SH-SY5Y (cell line): ENCODE measurements at regions not wholly inside any gene's neighbourhood (a gene's known extent, or its start where the extent isn't known, plus 50 kb on each side); places are given as distances from the start of the nearest gene placed in this dataset.

ENCODE experiments used
- GATA2 ChIP-seq: IDR thresholded peaks from 2 replicates; pipeline ENCODE4 v1.6.1; 2011; ENCODE audit warnings: mild to moderate bottlenecking, low read depth, low read length
- GATA3 ChIP-seq: IDR thresholded peaks from 2 replicates; pipeline ENCODE4 v1.6.1; 2011; ENCODE audit warnings: low read depth, mild to moderate bottlenecking, low read length, moderate library complexity

- no peak for TF ChIP-seq GATA3
- no peak for TF ChIP-seq GATA2
Measured at GRCh38 chr10:128661404-128662197, 535.4 kb upstream of the MKI67 start.

GRCh38 chr10:128662520-128662919 is 536.3 kb upstream of the MKI67 start:
- TF ChIP-seq GATA3: no peak
- TF ChIP-seq GATA2: no peak

GRCh38 chr10:128664729-128665128 is 538.5 kb upstream of the MKI67 start:
- no peak for TF ChIP-seq GATA2
- TF ChIP-seq GATA3: no peak

GRCh38 chr10:128675405-128675804 is 549.2 kb upstream of the MKI67 start:
- no peak for TF ChIP-seq GATA2
- no peak for TF ChIP-seq GATA3

GRCh38 chr10:128680116-128680515 is 553.9 kb upstream of the MKI67 start:
- no peak for TF ChIP-seq GATA3
- TF ChIP-seq GATA2: no peak

GRCh38 chr10:128684215-128684614 is 558.0 kb upstream of the MKI67 start:
- no peak for TF ChIP-seq GATA3
- no peak for TF ChIP-seq GATA2

- TF ChIP-seq GATA3 (no peak), GATA2 (no peak)
Measured at GRCh38 chr10:128686630-128687278, 560.5 kb upstream of the MKI67 start.

- TF ChIP-seq GATA2 (no peak), GATA3 (no peak)
Measured at GRCh38 chr10:128687408-128687807, 561.2 kb upstream of the MKI67 start.

- TF ChIP-seq GATA2 (no peak), GATA3 (no peak)
Measured at GRCh38 chr10:128687927-128688549, 561.8 kb upstream of the MKI67 start.

- TF ChIP-seq GATA3 (no peak), GATA2 (no peak)
Measured at GRCh38 chr10:128689667-128690066, 563.4 kb upstream of the MKI67 start.

GRCh38 chr10:128693493-128694131 is 567.4 kb upstream of the MKI67 start:
- TF ChIP-seq GATA2 (no peak), GATA3 (no peak)

- no peak for TF ChIP-seq GATA2
- TF ChIP-seq GATA3: no peak
Measured at GRCh38 chr10:128694168-128694850, 568.1 kb upstream of the MKI67 start.

- no peak for TF ChIP-seq GATA2
- TF ChIP-seq GATA3: no peak
Measured at GRCh38 chr10:128694851-128695725, 568.9 kb upstream of the MKI67 start.

GRCh38 chr10:128695931-128696330 is 569.7 kb upstream of the MKI67 start:
- no peak for TF ChIP-seq GATA3
